Activated CD8-positive, alpha-beta memory T cell treated with anti-CD3 and anti-CD28 coated beads, Interleukin-2, amount 10 ng/mL, durations not matched to agents 7 days and 5 days (primary cell): ENCODE measurements at regions not wholly inside any gene's neighbourhood (a gene's known extent, or its start where the extent isn't known, plus 50 kb on each side); places are given as distances from the start of the nearest gene placed in this dataset.

Experiments used
- ATAC-seq: fragments of 150-1000 bp; cut with Tn5 transposase; one replicate; pipeline ENCODE4 v1.10.0; 2021; ENCODE audit warnings: moderate library complexity
- CTCF ChIA-PET: fragments of 350-600 bp; sonication (Branson Sonifier 250); formaldehyde crosslinking; loops from one replicate; lab custom pipeline; 2021; ENCODE audit warnings: antibody characterized with exemption; lab: Charles Lee
- DNase-seq: peaks from one replicate; pipeline ENCODE4 v3.0.0-alpha.2; 2020
- H3K27ac Mint-ChIP-seq: one replicate; pipeline ENCODE4 v1.8.0; 2021; ENCODE audit warnings: mild to moderate bottlenecking, mixed read lengths
- H3K27me3 Mint-ChIP-seq: one replicate; pipeline ENCODE4 v1.8.0; 2021; ENCODE audit warnings: mixed read lengths
- H3K36me3 Mint-ChIP-seq: one replicate; pipeline ENCODE4 v1.8.0; 2021; ENCODE audit warnings: mild to moderate bottlenecking, mixed read lengths
- H3K4me1 Mint-ChIP-seq: one replicate; pipeline ENCODE4 v1.8.0; 2021; ENCODE audit warnings: mixed read lengths
- H3K4me3 Mint-ChIP-seq: one replicate; pipeline ENCODE4 v1.8.0; 2021; ENCODE audit warnings: mild to moderate bottlenecking, moderate library complexity, mixed read lengths
- H3K9me3 Mint-ChIP-seq: one replicate; pipeline ENCODE4 v1.8.0; 2022; ENCODE audit warnings: low read depth, mixed read lengths

DNA sequence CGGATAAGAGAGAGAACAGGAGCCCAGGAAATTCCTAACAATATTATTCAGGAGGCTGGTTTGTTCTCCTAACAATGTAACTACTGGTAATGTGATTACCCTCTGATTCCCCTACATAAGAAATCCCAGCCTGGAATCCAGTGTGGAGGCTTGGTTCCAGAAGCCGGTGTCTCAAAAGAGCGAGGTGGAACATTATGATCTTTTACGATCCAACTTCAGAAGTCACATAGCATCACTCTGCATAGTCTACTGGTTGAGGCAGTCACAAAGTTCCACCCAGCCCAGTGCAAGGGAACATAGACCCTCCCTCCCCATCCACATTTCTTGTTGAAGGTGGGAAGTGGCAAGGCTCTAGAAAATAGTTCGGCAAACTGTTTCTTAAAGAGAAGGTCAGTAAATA lies 81.6 kb upstream of the GALNT15 start:
- ATAC-seq (no peak), DNase-seq (no peak)
- no peak overlapping the region for H3K27ac Mint-ChIP-seq
- H3K4me1 Mint-ChIP-seq, result no peaks in the 10 kb centered on the region
- CTCF ChIA-PET, result no interaction called here
- peaks cover 1% of the 10 kb centered on the region for H3K36me3 Mint-ChIP-seq
- peaks cover 16% of the 10 kb centered on the region for H3K27me3 Mint-ChIP-seq
- H3K4me3 Mint-ChIP-seq, result no peak overlapping the region
- H3K9me3 Mint-ChIP-seq, result no peaks in the 10 kb centered on the region

GRCh38 chr3:16101295-16102186 lies 72.9 kb upstream of the GALNT15 start:
- Mint-ChIP-seq H3K9me3 (no peaks in the 10 kb centered on the region), H3K36me3 (peaks cover 1% of the 10 kb centered on the region), H3K4me1 (no peaks in the 10 kb centered on the region), H3K27me3 (peaks cover 12% of the 10 kb centered on the region), H3K27ac (no peak overlapping the region), H3K4me3 (no peak overlapping the region)
- DNase-seq (no peak), ATAC-seq (no peak)
- CTCF ChIA-PET, result no interaction called here

DNA sequence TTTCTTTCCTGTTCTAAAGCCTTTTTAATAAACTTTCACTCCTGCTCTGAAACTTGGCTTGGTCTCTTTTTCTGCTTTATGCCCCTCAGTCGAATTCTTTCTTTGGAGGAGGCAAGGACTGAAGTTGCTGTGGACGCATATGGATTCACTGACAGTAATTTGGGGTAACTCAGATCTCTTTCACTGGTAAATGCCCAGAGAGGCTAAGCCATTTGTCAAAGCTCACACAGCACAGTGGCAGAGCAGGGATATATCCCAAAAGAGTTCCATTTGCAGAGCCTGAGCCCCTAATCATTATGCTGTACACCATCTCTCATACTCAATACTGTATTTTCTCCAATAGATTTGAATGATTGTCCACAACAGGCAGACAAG lies 72.3 kb upstream of the GALNT15 start:
- DNase-seq (no peak), ATAC-seq (no peak)
- CTCF ChIA-PET, result no interaction called here
- Mint-ChIP-seq H3K9me3 (no peaks in the 10 kb centered on the region), H3K4me1 (no peaks in the 10 kb centered on the region), H3K4me3 (no peak overlapping the region), H3K27me3 (peaks cover 12% of the 10 kb centered on the region), H3K27ac (no peak overlapping the region), H3K36me3 (peaks cover 1% of the 10 kb centered on the region)

GRCh38 chr3:16102905-16103364 lies 71.5 kb upstream of the GALNT15 start:
- Mint-ChIP-seq H3K9me3 (no peaks in the 10 kb centered on the region), H3K4me3 (no peak overlapping the region), H3K36me3 (no peaks in the 10 kb centered on the region), H3K27ac (no peak overlapping the region), H3K4me1 (no peaks in the 10 kb centered on the region), H3K27me3 (peaks cover 10% of the 10 kb centered on the region)
- CTCF ChIA-PET, result no interaction called here
- DNase-seq (no peak), ATAC-seq (no peak)

GRCh38 chr3:16103472-16103871 lies 71.0 kb upstream of the GALNT15 start:
- no peak overlapping the region for H3K4me3 Mint-ChIP-seq
- CTCF ChIA-PET, result no interaction called here
- no peak for ATAC-seq
- no peak overlapping the region for H3K27ac Mint-ChIP-seq
- H3K9me3 Mint-ChIP-seq, result no peaks in the 10 kb centered on the region
- DNase-seq, result no peak
- peaks cover 8% of the 10 kb centered on the region for H3K27me3 Mint-ChIP-seq
- H3K36me3 Mint-ChIP-seq, result no peaks in the 10 kb centered on the region
- H3K4me1 Mint-ChIP-seq, result no peaks in the 10 kb centered on the region

DNA sequence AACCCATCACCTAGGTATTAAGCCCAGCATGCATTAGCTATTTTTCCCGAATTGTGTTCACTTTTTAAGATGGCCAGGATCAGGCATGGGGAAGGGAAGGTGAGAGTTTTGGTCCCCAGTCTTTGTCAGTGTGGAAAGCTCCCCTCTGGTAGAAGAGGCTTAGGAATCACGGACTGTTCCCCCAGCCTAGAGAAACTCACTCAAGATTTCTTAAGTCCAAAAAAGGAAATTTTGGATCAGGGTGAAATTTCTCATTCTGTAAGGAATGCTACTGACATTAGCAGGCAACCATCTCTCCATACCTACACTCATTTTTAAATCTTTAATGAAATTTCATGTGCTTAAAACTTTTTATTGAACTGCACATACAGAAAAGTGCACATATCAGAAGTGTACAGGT lies 70.3 kb upstream of the GALNT15 start:
- ATAC-seq (no peak), DNase-seq (no peak)
- CTCF ChIA-PET, result no interaction called here
- Mint-ChIP-seq H3K27ac (no peak overlapping the region), H3K4me1 (no peaks in the 10 kb centered on the region), H3K36me3 (no peaks in the 10 kb centered on the region), H3K9me3 (no peaks in the 10 kb centered on the region), H3K27me3 (peaks cover 9% of the 10 kb centered on the region), H3K4me3 (no peak overlapping the region)

DNA sequence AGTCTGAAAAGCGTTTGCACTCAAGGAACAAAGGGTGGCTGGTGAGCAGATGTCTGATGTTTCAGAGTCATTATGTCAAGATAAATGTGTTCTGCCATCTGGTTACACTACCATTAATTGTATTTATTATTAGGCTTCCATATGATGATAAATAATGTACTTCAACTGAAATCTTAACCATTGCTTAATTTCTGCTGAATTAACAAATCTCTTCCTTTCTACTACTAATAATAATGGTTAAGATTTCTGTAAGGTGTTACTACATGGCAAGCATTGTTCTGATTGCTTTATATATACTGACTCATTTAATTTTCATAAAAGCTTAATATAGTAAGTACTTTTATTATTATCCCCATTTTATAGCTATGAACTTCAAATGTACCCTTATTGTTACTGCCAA lies 68.4 kb upstream of the GALNT15 start:
- ATAC-seq, result no peak

DNA sequence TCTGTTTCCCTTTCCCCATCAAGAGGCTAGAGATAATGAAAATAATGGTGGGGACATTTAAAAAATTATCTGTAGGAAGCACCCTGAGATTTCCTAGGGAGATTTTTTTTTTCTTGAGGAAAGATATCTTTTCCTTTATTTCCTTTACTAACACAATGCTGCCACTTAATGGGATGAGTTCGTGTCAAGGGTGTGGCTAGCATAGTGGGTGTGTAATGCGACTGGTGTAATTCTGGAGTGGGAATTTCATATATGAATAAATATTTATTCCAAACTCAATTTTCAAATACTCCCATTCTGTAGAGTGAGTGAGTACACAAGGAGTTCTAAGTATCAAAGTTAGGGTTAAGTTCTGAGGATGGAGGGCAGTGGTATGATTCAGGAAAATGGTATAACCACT lies 66.1 kb upstream of the GALNT15 start:
- Mint-ChIP-seq H3K27me3 (peaks cover 12% of the 10 kb centered on the region), H3K27ac (no peak overlapping the region), H3K4me3 (no peak overlapping the region), H3K36me3 (peaks cover 1% of the 10 kb centered on the region), H3K4me1 (no peaks in the 10 kb centered on the region), H3K9me3 (peaks cover 2% of the 10 kb centered on the region)
- CTCF ChIA-PET, result no interaction called here
- ATAC-seq (no peak), DNase-seq (no peak)

More for the DNA sequence above, 68.4 kb upstream of the GALNT15 start:
- no peaks in the 10 kb centered on the region for H3K36me3 Mint-ChIP-seq
- peaks cover 17% of the 10 kb centered on the region for H3K27me3 Mint-ChIP-seq
- no peak for DNase-seq
- no peak overlapping the region for H3K4me3 Mint-ChIP-seq
- no peak overlapping the region for H3K27ac Mint-ChIP-seq
- CTCF ChIA-PET, result no interaction called here
- no peaks in the 10 kb centered on the region for H3K4me1 Mint-ChIP-seq
- no peaks in the 10 kb centered on the region for H3K9me3 Mint-ChIP-seq

- H3K9me3 Mint-ChIP-seq, result peaks cover 2% of the 10 kb centered on the region
- H3K27ac Mint-ChIP-seq, result no peak overlapping the region
- H3K4me3 Mint-ChIP-seq, result no peak overlapping the region
- H3K4me1 Mint-ChIP-seq, result no peaks in the 10 kb centered on the region
- no peak for ATAC-seq
- DNase-seq, result no peak
- peaks cover 8% of the 10 kb centered on the region for H3K27me3 Mint-ChIP-seq
- H3K36me3 Mint-ChIP-seq, result peaks cover 1% of the 10 kb centered on the region
- CTCF ChIA-PET, result interaction anchor here (0.6 kb wide), 1 partner anchor 58 kb away, joined by 3 read pairs; no protein-coding TSS in a partner anchor
Measured at GRCh38 chr3:16109929-16110328, 64.6 kb upstream of the GALNT15 start.

DNA sequence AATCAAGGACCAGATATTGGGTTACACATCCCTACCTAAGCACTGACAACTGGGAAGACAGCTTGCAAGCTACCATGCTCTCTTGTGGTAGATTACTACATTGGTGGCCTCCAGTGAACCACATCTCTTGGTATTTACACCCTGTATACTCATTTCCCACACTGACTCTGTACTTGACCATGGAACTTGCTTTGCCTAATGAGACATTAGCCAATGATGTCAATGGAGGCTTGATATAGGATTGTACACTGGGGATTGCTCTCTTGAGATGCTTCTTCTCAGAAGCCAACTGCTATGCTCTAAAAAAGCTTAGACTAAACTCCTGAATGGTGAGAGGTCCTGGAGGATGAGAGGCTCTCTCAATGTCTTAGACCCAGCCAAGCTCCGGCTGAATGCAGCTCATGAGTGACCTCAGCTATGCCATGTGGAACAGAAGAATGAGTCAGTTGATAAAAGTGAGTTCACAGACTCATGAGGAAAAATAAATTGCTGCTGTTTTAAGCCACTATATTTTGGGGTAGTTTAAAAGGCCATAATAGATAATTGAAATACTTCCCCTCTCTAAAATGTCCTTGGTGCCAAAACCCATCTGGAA lies 61.5 kb upstream of the GALNT15 start:
- no peak for ATAC-seq
- DNase-seq, result no peak
- Mint-ChIP-seq H3K27me3 (peaks cover 8% of the 10 kb centered on the region), H3K9me3 (peaks cover 2% of the 10 kb centered on the region), H3K4me1 (no peaks in the 10 kb centered on the region), H3K36me3 (peaks cover 1% of the 10 kb centered on the region), H3K4me3 (no peak overlapping the region), H3K27ac (no peak overlapping the region)
- CTCF ChIA-PET, result no interaction called here

DNA sequence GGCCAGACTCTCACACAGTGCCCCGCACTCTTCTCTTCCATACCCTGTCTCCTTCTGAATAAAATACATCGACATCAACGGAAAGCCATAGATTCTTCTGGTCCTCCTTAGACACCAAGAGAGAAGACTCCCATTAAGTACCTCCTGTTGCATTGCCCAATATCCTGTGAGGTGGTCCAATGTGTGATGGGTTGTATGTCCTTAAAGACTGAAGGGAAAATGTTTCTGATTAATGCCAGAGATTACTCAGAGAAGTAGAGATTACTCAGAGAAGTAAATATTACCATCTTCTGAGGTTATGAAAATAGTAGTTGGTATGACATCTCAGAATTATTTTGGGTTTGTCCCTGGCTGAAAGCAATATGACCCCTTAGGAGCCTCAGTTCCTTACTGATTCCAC lies 60.8 kb upstream of the GALNT15 start:
- Mint-ChIP-seq H3K9me3 (peaks cover 2% of the 10 kb centered on the region), H3K27ac (no peak overlapping the region), H3K4me3 (no peak overlapping the region), H3K27me3 (peaks cover 8% of the 10 kb centered on the region), H3K4me1 (no peaks in the 10 kb centered on the region), H3K36me3 (peaks cover 1% of the 10 kb centered on the region)
- CTCF ChIA-PET, result no interaction called here
- DNase-seq (no peak), ATAC-seq (no peak)

- H3K4me3 Mint-ChIP-seq, result no peak overlapping the region
- H3K36me3 Mint-ChIP-seq, result peaks cover 1% of the 10 kb centered on the region
- H3K9me3 Mint-ChIP-seq, result peaks cover 2% of the 10 kb centered on the region
- H3K27ac Mint-ChIP-seq, result no peak overlapping the region
- CTCF ChIA-PET, result no interaction called here
- ATAC-seq, result no peak
- H3K4me1 Mint-ChIP-seq, result no peaks in the 10 kb centered on the region
- no peak for DNase-seq
- H3K27me3 Mint-ChIP-seq, result peaks cover 6% of the 10 kb centered on the region
Measured at GRCh38 chr3:16114429-16114828, 60.1 kb upstream of the GALNT15 start.

GRCh38 chr3:16114930-16115329 lies 59.5 kb upstream of the GALNT15 start:
- H3K4me3 Mint-ChIP-seq, result no peak overlapping the region
- no peaks in the 10 kb centered on the region for H3K4me1 Mint-ChIP-seq
- peaks cover 2% of the 10 kb centered on the region for H3K9me3 Mint-ChIP-seq

GRCh38 chr3:16118396-16118795 lies 56.1 kb upstream of the GALNT15 start:
- H3K36me3 Mint-ChIP-seq, result no peaks in the 10 kb centered on the region
- no peak overlapping the region for H3K4me3 Mint-ChIP-seq
- DNase-seq (no peak), ATAC-seq (no peak)
- no peaks in the 10 kb centered on the region for H3K4me1 Mint-ChIP-seq
- CTCF ChIA-PET, result no interaction called here
- no peaks in the 10 kb centered on the region for H3K27me3 Mint-ChIP-seq
- no peaks in the 10 kb centered on the region for H3K9me3 Mint-ChIP-seq
- no peak overlapping the region for H3K27ac Mint-ChIP-seq

More at GRCh38 chr3:16114930-16115329, 59.5 kb upstream of the GALNT15 start:
- DNase-seq, result no peak
- Mint-ChIP-seq H3K27ac (no peak overlapping the region), H3K27me3 (peaks cover 2% of the 10 kb centered on the region), H3K36me3 (peaks cover 1% of the 10 kb centered on the region)
- CTCF ChIA-PET, result no interaction called here
- ATAC-seq, result no peak
